ENCODE measurements at regions not wholly inside any gene's neighbourhood (a gene's known extent, or its start where the extent isn't known, plus 50 kb on each side); places are given as distances from the start of the nearest gene placed in this dataset.

GRCh38 chr11:11086979-11087378, 229.1 kb upstream of the ZBED5 start:
- intact Hi-C loops (cut with DNase I), result no loop called here
- Histone ChIP-seq H3K27ac (no peak overlapping the region), H3K4me1 (no peaks in the 10 kb centered on the region), H3K4me3 (no peak overlapping the region), H3K27me3 (no peaks in the 10 kb centered on the region), H3K36me3 (no peaks in the 10 kb centered on the region), H3K9me3 (peaks cover 0 to 15% (median 7%) of the 10 kb centered on the region in 12 donors)
- no peak for TF ChIP-seq POLR2A (IDR thresholded peaks at IDR 0.05)
- no peak for TF ChIP-seq CTCF (IDR thresholded peaks at IDR 0.05)
- DNase-seq, result no peak
- 92 to 96% (median 95%) methylated on average over 2 of the region's 2 CpGs for WGBS, 4 donors
- no peak for ATAC-seq

GRCh38 chr11:11085580-11085979, 227.7 kb upstream of the ZBED5 start:
- no peak for ATAC-seq
- TF ChIP-seq CTCF (IDR thresholded peaks at IDR 0.05) (no peak), POLR2A (IDR thresholded peaks at IDR 0.05) (no peak)
- Histone ChIP-seq H3K27me3 (no peaks in the 10 kb centered on the region), H3K9me3 (peaks cover 0 to 2% (median 0%) of the 10 kb centered on the region in 12 donors), H3K4me1 (peaks cover 0 to 6% (median 0%) of the 10 kb centered on the region in 12 donors), H3K4me3 (no peak overlapping the region), H3K36me3 (no peaks in the 10 kb centered on the region), H3K27ac (no peak overlapping the region)
- intact Hi-C loops (cut with DNase I), result no loop called here
- DNase-seq, result no peak

- H3K4me3 ChIP-seq, result no peak overlapping the region
- DNase-seq (no peak), ATAC-seq (no peak)
- H3K27me3 ChIP-seq, result no peaks in the 10 kb centered on the region
- H3K4me1 ChIP-seq, result peaks cover 0 to 6% (median 0%) of the 10 kb centered on the region in 12 donors
- H3K36me3 ChIP-seq, result no peaks in the 10 kb centered on the region
- intact Hi-C loops (cut with DNase I), result no loop called here
- TF ChIP-seq POLR2A (IDR thresholded peaks at IDR 0.05) (no peak), CTCF (IDR thresholded peaks at IDR 0.05) (no peak)
- no peak overlapping the region for H3K27ac ChIP-seq
- 73 to 90% (median 81%) methylated on average over 1 of the region's 1 CpG for WGBS, 4 donors
- H3K9me3 ChIP-seq, result no peaks in the 10 kb centered on the region
Observed at GRCh38 chr11:11084337-11084736, 226.5 kb upstream of the ZBED5 start.

- WGBS, 4 donors, result 92 to 95% (median 93%) methylated on average over 2 of the region's 2 CpGs
- TF ChIP-seq POLR2A (IDR thresholded peaks at IDR 0.05) (no peak), CTCF (IDR thresholded peaks at IDR 0.05) (no peak)
- H3K27ac ChIP-seq, result no peak overlapping the region
- no peak for DNase-seq
- intact Hi-C loops (cut with DNase I), result no loop called here
- peaks cover 0 to 6% (median 0%) of the 10 kb centered on the region in 12 donors for H3K4me1 ChIP-seq
- H3K9me3 ChIP-seq, result no peaks in the 10 kb centered on the region
- no peaks in the 10 kb centered on the region for H3K36me3 ChIP-seq
- H3K27me3 ChIP-seq, result no peaks in the 10 kb centered on the region
- no peak overlapping the region for H3K4me3 ChIP-seq
- ATAC-seq, result no peak
Observed at GRCh38 chr11:11083441-11083840, 225.6 kb upstream of the ZBED5 start.
